ENCODE measurements at regions not wholly inside any gene's neighbourhood (a gene's known extent, or its start where the extent isn't known, plus 50 kb on each side); places are given as distances from the start of the nearest gene placed in this dataset.
"Not testable (repeated sequence)": the region's sequence is repeated elsewhere in the genome, so short reads cannot be mapped to it uniquely, and the experiment has no call there.

- DNase-seq: no peak
These were observed 737.7 kb downstream of the NLGN4X start for GRCh38 chrX:5490786-5491563.

- no peak for DNase-seq
These were observed 754.4 kb downstream of the NLGN4X start for GRCh38 chrX:5474282-5474681.

- DNase-seq: no peak
These were observed 770.3 kb downstream of the NLGN4X start for GRCh38 chrX:5458300-5458842.

GRCh38 chrX:5449323-5449722 lies 779.3 kb downstream of the NLGN4X start:
- no peak for DNase-seq

GRCh38 chrX:5431823-5432222 lies 796.8 kb downstream of the NLGN4X start:
- DNase-seq: no peak

- no peak for DNase-seq
These were observed 803.5 kb downstream of the NLGN4X start for GRCh38 chrX:5425119-5425518.

GRCh38 chrX:5417381-5417780 lies 811.3 kb downstream of the NLGN4X start:
- DNase-seq: no peak

GRCh38 chrX:5415738-5416137 lies 812.9 kb downstream of the NLGN4X start:
- no peak for DNase-seq

- DNase-seq: no peak
These were observed 819.6 kb downstream of the NLGN4X start for GRCh38 chrX:5409106-5409505.

GRCh38 chrX:5402461-5402860 lies 826.2 kb downstream of the NLGN4X start:
- DNase-seq: no peak

GRCh38 chrX:5399403-5399802 lies 829.3 kb downstream of the NLGN4X start:
- DNase-seq: no peak

GRCh38 chrX:5397409-5397808 lies 831.3 kb downstream of the NLGN4X start:
- no peak for DNase-seq

- no peak for DNase-seq
These were observed 838.3 kb downstream of the NLGN4X start for GRCh38 chrX:5390376-5390775.

GRCh38 chrX:5388087-5388486 lies 840.6 kb downstream of the NLGN4X start:
- DNase-seq: no peak

- no peak for DNase-seq
These were observed 848.2 kb downstream of the NLGN4X start for GRCh38 chrX:5380426-5380825.

- no peak for DNase-seq
These were observed 886.8 kb downstream of the NLGN4X start for GRCh38 chrX:5341902-5342301.

GRCh38 chrX:5337160-5337559 lies 891.5 kb downstream of the NLGN4X start:
- no peak for DNase-seq

- DNase-seq: no peak
These were observed 904.1 kb downstream of the NLGN4X start for GRCh38 chrX:5324546-5324945.

GRCh38 chrX:5314148-5314547 lies 914.5 kb downstream of the NLGN4X start:
- DNase-seq: no peak

- no peak for DNase-seq
These were observed 921.3 kb downstream of the NLGN4X start for GRCh38 chrX:5307416-5307815.

GRCh38 chrX:5306654-5307121 lies 922.0 kb downstream of the NLGN4X start:
- DNase-seq: no peak

- no peak for DNase-seq
These were observed 923.2 kb downstream of the NLGN4X start for GRCh38 chrX:5305452-5305851.

GRCh38 chrX:5295004-5295403 lies 933.7 kb downstream of the NLGN4X start:
- no peak for DNase-seq

GRCh38 chrX:5290635-5291034 lies 938.0 kb downstream of the NLGN4X start:
- DNase-seq: no peak

GRCh38 chrX:5289949-5290348 lies 938.7 kb downstream of the NLGN4X start:
- not testable (repeated sequence) for DNase-seq

Data from kidney glomerular epithelial cell (primary cell).